ENCODE measurements at regions not wholly inside any gene's neighbourhood (a gene's known extent, or its start where the extent isn't known, plus 50 kb on each side); places are given as distances from the start of the nearest gene placed in this dataset.

DNA sequence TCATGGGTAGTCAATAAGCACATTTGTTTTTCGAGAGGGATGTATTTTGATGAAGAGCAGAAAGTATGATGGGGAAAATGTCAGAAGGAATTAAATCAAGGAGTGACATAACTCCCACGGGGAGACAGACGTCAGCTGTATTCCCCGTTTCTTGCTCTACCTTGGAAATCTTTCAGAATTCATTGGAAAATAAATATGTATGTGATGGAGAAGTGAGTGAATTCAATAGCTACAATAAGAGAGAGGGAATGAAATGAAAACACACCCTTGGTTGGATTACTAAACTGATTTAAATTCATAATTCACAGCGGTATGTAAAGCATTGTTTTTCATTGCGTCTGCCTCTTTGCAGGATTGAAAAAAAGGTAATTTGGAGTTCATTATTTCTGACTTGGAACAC is 209.7 kb upstream of the KLF4 start:
- intact Hi-C loops (cut with DNase I) = no loop called here
- TF ChIP-seq, protein P1, sequence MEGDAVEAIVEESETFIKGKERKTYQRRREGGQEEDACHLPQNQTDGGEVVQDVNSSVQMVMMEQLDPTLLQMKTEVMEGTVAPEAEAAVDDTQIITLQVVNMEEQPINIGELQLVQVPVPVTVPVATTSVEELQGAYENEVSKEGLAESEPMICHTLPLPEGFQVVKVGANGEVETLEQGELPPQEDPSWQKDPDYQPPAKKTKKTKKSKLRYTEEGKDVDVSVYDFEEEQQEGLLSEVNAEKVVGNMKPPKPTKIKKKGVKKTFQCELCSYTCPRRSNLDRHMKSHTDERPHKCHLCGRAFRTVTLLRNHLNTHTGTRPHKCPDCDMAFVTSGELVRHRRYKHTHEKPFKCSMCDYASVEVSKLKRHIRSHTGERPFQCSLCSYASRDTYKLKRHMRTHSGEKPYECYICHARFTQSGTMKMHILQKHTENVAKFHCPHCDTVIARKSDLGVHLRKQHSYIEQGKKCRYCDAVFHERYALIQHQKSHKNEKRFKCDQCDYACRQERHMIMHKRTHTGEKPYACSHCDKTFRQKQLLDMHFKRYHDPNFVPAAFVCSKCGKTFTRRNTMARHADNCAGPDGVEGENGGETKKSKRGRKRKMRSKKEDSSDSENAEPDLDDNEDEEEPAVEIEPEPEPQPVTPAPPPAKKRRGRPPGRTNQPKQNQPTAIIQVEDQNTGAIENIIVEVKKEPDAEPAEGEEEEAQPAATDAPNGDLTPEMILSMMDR (IDR thresholded peaks at IDR 0.05) = no peak
- no peaks in the 10 kb centered on the region for H3K27me3 ChIP-seq
- H3K4me1 ChIP-seq = no peaks in the 10 kb centered on the region
- no peak overlapping the region for H3K27ac ChIP-seq
- H3K36me3 ChIP-seq = no peaks in the 10 kb centered on the region
- no peaks in the 10 kb centered on the region for H3K9me3 ChIP-seq
- no peak overlapping the region for H3K9ac ChIP-seq (ENCODE audit: low read depth in 2 of 2, low read length in 2 of 2)
- no peak overlapping the region for H3K4me3 ChIP-seq
- no peak for DNase-seq

DNA sequence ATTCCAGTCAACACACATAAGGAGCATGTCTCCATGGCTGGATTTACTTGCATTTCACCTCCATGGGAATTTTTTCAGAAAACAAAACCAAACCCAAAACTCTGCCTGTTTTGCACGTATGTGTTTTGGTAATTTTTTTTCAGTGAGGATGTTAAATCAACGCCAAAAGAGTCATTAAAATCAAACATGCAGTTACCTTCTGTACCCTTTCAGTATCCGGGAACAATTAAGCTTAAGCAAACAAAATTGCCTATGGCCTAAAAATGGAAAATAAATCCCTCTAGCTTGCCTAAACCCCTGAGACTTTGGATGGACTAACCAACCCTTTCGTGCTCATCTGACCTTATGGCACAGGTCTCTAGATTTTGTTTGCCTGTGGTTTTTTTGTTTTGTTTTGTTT is 209.2 kb upstream of the KLF4 start:
- Histone ChIP-seq H3K36me3 (no peaks in the 10 kb centered on the region), H3K4me1 (no peaks in the 10 kb centered on the region), H3K4me3 (no peak overlapping the region), H3K9ac (ENCODE audit: low read depth in 2 of 2, low read length in 2 of 2) (no peak overlapping the region), H3K9me3 (no peaks in the 10 kb centered on the region), H3K27me3 (no peaks in the 10 kb centered on the region), H3K27ac (no peak overlapping the region)
- TF ChIP-seq, protein P1 (IDR thresholded peaks at IDR 0.05) = no peak
- intact Hi-C loops (cut with DNase I) = no loop called here
- DNase-seq = no peak

- Histone ChIP-seq H3K4me1 (no peaks in the 10 kb centered on the region), H3K9me3 (no peaks in the 10 kb centered on the region), H3K36me3 (no peaks in the 10 kb centered on the region), H3K9ac (ENCODE audit: low read depth in 2 of 2, low read length in 2 of 2) (no peak overlapping the region), H3K27ac (no peak overlapping the region), H3K27me3 (no peaks in the 10 kb centered on the region), H3K4me3 (no peak overlapping the region)
- no peak for DNase-seq
- intact Hi-C loops (cut with DNase I) = no loop called here
- TF ChIP-seq, protein P1 (IDR thresholded peaks at IDR 0.05) = no peak
Measured at GRCh38 chr9:107696302-107696701, 206.7 kb upstream of the KLF4 start.

DNA sequence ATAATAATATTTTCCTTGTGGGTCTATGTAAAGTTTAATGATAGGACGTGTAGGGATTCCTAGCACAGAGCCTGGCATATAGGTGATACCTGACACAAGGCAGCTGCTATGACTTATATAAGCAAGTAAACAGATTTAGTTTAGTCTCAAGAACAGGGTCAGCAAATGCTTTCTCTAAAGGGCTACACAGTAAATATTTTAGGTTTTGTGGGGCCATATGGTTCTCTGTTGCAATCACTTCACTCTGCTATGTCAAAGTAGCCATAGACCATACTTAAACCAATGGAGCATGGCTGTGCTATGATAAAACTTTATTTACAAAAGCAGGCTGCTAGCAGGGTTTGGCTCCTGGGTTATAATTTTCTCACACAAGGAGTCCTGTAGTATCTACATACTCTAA is 204.8 kb upstream of the KLF4 start:
- TF ChIP-seq, protein P1 (IDR thresholded peaks at IDR 0.05) = no peak
- no peak overlapping the region for H3K9ac ChIP-seq (ENCODE audit: low read depth in 2 of 2, low read length in 2 of 2)
- intact Hi-C loops (cut with DNase I) = no loop called here
- H3K9me3 ChIP-seq = no peaks in the 10 kb centered on the region
- no peak overlapping the region for H3K4me3 ChIP-seq
- no peaks in the 10 kb centered on the region for H3K4me1 ChIP-seq
- H3K27ac ChIP-seq = no peak overlapping the region
- H3K36me3 ChIP-seq = no peaks in the 10 kb centered on the region
- H3K27me3 ChIP-seq = no peaks in the 10 kb centered on the region
- no peak for DNase-seq

GRCh38 chr9:107693625-107694326 is 204.2 kb upstream of the KLF4 start:
- Histone ChIP-seq H3K9ac (ENCODE audit: low read depth in 2 of 2, low read length in 2 of 2) (no peak overlapping the region), H3K36me3 (no peaks in the 10 kb centered on the region), H3K9me3 (no peaks in the 10 kb centered on the region), H3K4me1 (no peaks in the 10 kb centered on the region), H3K4me3 (no peak overlapping the region), H3K27ac (no peak overlapping the region), H3K27me3 (no peaks in the 10 kb centered on the region)
- intact Hi-C loops (cut with DNase I) = no loop called here
- DNase-seq = no peak
- TF ChIP-seq, protein P1 (IDR thresholded peaks at IDR 0.05) = no peak
